GM12864 (cell line): ENCODE measurements at regions not wholly inside any gene's neighbourhood (a gene's known extent, or its start where the extent isn't known, plus 50 kb on each side); places are given as distances from the start of the nearest gene placed in this dataset.

Experiments used
- DNase-seq: peaks from one replicate; pipeline ENCODE4 v3.0.0-alpha.2; 2011; ENCODE audit warnings: low read depth
- H3K4me3 ChIP-seq: 2 replicates; pipeline ENCODE4 v1.5.1; 2011; ENCODE audit warnings: mild to moderate bottlenecking, low read depth, low read length, control low read depth
- TF ChIP-seq, protein P1 (sequence below): IDR thresholded peaks from 2 replicates; pipeline ENCODE4 v1.5.1; 2011; ENCODE audit warnings: low read depth, mild to moderate bottlenecking, moderate library complexity, low read length, control low read depth, inconsistent platforms; ENCODE audit errors: missing control alignments

DNA sequence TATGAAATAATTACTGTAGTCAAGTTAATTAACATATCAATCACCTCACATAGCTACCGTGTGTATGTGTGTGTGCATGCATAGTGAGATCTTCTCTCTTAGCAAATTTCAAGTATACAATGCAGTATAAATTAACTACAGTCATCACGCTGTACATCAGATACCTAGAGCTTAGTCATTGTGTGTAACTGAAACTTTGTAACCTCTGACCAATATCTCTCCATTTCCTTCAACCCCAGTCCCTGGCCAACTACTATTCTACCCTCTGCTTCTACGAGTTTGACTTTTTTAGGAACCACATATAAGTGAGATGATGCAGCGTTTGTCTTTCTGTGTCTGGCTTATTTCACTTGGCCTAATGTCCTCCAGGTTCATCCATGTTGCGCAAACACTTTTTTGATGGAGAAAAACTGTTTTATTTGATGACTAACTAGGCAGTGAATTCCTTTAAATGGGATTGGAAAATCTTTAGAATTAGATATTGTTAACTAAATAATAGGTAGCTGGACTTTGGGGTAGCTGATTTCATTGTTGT is 459.5 kb downstream of the DHX35 start:
- TF ChIP-seq, protein P1, sequence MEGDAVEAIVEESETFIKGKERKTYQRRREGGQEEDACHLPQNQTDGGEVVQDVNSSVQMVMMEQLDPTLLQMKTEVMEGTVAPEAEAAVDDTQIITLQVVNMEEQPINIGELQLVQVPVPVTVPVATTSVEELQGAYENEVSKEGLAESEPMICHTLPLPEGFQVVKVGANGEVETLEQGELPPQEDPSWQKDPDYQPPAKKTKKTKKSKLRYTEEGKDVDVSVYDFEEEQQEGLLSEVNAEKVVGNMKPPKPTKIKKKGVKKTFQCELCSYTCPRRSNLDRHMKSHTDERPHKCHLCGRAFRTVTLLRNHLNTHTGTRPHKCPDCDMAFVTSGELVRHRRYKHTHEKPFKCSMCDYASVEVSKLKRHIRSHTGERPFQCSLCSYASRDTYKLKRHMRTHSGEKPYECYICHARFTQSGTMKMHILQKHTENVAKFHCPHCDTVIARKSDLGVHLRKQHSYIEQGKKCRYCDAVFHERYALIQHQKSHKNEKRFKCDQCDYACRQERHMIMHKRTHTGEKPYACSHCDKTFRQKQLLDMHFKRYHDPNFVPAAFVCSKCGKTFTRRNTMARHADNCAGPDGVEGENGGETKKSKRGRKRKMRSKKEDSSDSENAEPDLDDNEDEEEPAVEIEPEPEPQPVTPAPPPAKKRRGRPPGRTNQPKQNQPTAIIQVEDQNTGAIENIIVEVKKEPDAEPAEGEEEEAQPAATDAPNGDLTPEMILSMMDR, result no peak

DNA sequence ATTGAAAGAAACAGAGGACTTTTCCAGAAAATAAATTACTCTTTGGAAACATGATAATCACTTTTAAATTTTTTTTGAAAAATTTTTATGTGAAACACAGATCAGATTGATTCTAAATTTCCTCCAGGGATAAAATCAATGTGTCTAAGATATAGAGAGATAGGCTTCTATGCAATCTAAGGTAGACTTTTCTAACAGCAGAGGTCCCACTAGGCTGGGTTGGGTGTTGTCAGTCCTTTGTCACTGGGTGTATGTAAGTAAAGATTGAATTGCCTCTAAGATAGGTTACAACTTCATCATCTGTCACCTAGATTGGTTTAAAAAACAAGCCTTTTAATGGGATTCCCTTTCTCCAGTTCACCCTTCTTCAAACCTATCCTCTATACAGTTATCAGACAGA is 449.9 kb downstream of the DHX35 start:
- TF ChIP-seq, protein P1, result no peak
- no peak overlapping the region for H3K4me3 ChIP-seq
- DNase-seq, result no peak

More for the DNA sequence above, 459.5 kb downstream of the DHX35 start:
- H3K4me3 ChIP-seq, result no peak overlapping the region
- no peak for DNase-seq

DNA sequence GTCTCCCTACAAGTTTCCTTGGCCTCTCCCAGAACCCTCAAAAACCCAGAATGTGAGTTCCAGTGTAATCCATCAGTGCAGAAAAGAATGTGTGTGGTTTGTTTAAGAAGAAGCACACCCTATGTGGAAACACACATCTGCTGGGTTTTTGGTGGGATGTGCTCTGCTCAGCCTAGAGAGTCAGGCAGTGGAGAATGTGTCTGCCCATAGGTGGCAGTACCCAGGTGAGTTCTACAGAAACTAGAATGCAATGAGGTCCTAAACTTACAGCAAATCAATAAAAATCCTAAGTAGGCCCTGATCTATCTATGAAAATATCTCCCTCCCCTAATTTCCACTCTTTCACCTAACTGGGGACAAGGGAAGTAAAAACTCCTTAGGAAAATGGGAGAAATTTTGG is 437.3 kb downstream of the DHX35 start:
- TF ChIP-seq, protein P1, result peak; percentile 23
- H3K4me3 ChIP-seq, result no peak overlapping the region
- no peak for DNase-seq

DNA sequence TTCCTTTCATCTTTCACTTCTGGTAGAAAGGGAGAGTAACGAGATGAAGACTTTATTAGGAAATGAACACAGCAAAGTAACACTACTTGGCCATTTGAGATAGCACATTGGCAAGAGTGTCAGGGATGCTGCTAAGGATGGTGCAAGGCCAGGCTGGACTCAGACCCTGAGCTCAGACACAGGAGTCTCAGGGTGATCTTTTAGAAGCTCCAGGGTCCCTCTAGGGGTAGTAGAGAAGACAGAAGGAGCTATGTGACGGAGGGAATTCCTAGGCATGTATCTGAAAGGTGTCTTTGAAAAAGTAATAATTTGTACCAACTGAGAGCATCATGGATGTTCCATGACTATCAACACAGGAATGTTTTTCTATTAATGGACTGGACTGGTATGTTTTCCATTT is 436.5 kb downstream of the DHX35 start:
- TF ChIP-seq, protein P1, result no peak
- no peak overlapping the region for H3K4me3 ChIP-seq
- DNase-seq, result no peak

DNA sequence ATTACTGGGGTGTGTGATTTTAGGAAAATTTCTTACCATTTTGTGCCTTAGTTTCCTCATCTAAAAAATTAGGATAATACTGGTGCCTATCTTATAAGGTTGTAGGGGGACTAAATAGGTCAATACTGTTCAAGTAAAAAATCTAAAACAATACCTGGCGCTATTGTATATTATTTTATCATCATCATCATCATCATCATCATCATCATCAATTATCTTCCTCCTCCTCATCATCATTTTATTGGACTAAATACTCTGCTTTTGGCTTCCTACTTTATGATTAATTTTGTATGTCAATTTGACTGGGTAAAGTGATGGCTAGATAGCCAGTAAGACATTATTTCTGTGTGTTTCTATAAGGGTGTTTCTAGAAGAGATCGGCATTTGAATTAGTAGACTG is 435.5 kb downstream of the DHX35 start:
- TF ChIP-seq, protein P1, result no peak
- DNase-seq, result no peak
- no peak overlapping the region for H3K4me3 ChIP-seq

DNA sequence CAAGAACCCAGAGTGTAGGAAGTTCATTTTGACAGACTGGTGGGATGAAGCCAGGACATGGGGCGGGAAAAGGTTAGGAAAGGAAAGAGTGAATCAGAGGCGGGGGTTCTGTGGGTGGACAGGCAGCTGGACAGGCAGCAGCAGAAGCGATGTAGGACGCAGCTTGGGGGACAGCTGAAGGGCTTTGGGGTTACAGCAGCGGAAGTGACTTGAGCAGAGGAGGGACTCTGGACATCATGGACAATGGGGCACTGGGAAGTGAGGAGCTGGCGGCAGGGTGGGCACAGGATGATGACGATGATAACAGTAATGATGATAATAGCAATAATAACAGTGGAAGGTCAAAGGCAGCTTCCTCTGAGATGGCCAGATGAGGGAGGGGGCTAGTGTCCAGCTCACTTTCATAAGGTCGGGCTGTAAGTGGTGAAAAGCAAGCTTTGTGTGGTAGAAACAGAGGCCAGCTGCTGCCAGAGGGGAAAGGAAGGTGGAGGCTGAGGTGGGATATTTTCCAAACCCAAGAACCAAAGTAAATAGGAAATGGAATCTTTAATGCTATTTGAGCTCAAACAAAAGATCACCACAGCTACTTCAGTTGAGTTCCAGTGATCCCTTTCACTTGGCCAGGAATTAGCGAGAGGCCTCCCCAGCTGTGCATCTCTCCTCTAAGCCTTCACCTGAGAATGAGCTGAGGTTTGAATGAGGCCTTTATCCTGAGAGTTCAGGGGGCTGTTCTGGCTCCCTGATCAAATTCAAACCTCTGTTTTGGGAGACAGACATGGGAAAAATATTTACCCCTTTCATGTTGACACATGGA is 433.5 kb downstream of the DHX35 start:
- DNase-seq, result no peak
- TF ChIP-seq, protein P1, result no peak
- H3K4me3 ChIP-seq, result no peak overlapping the region

DNA sequence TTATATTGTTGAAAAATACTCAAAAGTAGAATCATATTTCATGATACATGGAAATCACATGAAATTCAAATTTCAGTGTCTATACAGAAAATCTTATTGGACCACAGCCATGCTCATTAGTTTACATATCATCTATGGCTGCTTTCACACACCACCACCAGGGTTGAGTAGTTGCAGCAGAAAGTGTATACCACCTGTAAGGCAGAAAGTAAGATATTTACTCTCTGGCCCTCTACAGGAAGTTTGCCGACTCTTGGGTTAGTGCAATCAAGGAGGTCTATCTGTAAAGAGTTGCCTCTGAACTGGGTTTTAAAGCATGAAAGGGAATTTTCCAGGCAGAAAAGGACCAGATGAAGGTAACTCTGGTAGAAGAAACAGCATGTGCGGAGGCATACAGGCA is 432.3 kb downstream of the DHX35 start:
- no peak overlapping the region for H3K4me3 ChIP-seq
- DNase-seq, result no peak
- TF ChIP-seq, protein P1, result no peak
